SKM-1 treated with dmso at 0.1 percent for 144 hours (cell line): ENCODE measurements at regions not wholly inside any gene's neighbourhood (a gene's known extent, or its start where the extent isn't known, plus 50 kb on each side); places are given as distances from the start of the nearest gene placed in this dataset.
"Not testable (repeated sequence)": the region's sequence is repeated elsewhere in the genome, so short reads cannot be mapped to it uniquely, and the experiment has no call there.

ENCODE experiments used
- DNase-seq: peaks from one replicate; lab custom pipeline; 2025; ENCODE audit not compliant: unreplicated experiment; lab: John Stamatoyannopoulos, UW

GRCh38 chrX:67213686-67214085, 330.1 kb upstream of the AR start:
- not testable (repeated sequence) for DNase-seq

GRCh38 chrX:67207912-67208311, 335.9 kb upstream of the AR start:
- peak; percentile 55 for DNase-seq

- no peak for DNase-seq
Observed at GRCh38 chrX:67159437-67159836, 384.4 kb upstream of the AR start.

- DNase-seq: no peak
Observed at GRCh38 chrX:67114635-67115034, 429.2 kb upstream of the AR start.

GRCh38 chrX:67105758-67106116, 438.1 kb upstream of the AR start:
- DNase-seq: no peak

GRCh38 chrX:67104982-67105757, 438.7 kb upstream of the AR start:
- DNase-seq: no peak

- no peak for DNase-seq
Observed at GRCh38 chrX:67100031-67100884, 443.6 kb upstream of the AR start.

- no peak for DNase-seq
Observed at GRCh38 chrX:67094061-67094460, 449.8 kb upstream of the AR start.

GRCh38 chrX:67050760-67051159, 411.9 kb upstream of the EDA2R start:
- DNase-seq: no peak

- no peak for DNase-seq
Observed at GRCh38 chrX:67044866-67045265, 406.0 kb upstream of the EDA2R start.

GRCh38 chrX:67044029-67044653, 405.3 kb upstream of the EDA2R start:
- no peak for DNase-seq

GRCh38 chrX:67004451-67004850, 365.6 kb upstream of the EDA2R start:
- no peak for DNase-seq

- DNase-seq: no peak
Observed at GRCh38 chrX:66994729-66995128, 355.9 kb upstream of the EDA2R start.

GRCh38 chrX:66992077-66992476, 353.2 kb upstream of the EDA2R start:
- not testable (repeated sequence) for DNase-seq

- DNase-seq: no peak
Observed at GRCh38 chrX:66988331-66988730, 349.5 kb upstream of the EDA2R start.

GRCh38 chrX:66961665-66962064, 322.8 kb upstream of the EDA2R start:
- no peak for DNase-seq

GRCh38 chrX:66931713-66932112, 292.8 kb upstream of the EDA2R start:
- DNase-seq: no peak

GRCh38 chrX:66930516-66930915, 291.6 kb upstream of the EDA2R start:
- not testable (repeated sequence) for DNase-seq

GRCh38 chrX:66920296-66920695, 281.4 kb upstream of the EDA2R start:
- DNase-seq: no peak

- DNase-seq: no peak
Observed at GRCh38 chrX:66919280-66919832, 280.5 kb upstream of the EDA2R start.

GRCh38 chrX:66918511-66918910, 279.6 kb upstream of the EDA2R start:
- DNase-seq: no peak

- DNase-seq: no peak
Observed at GRCh38 chrX:66915893-66916292, 277.0 kb upstream of the EDA2R start.
